ENCODE measurements at regions not wholly inside any gene's neighbourhood (a gene's known extent, or its start where the extent isn't known, plus 50 kb on each side); places are given as distances from the start of the nearest gene placed in this dataset.

- TF ChIP-seq CTCF (conservative IDR thresholded peaks at IDR 0.05): no peak
- no peak for TF ChIP-seq EZH2 (IDR thresholded peaks at IDR 0.05; ENCODE audit: low read depth)
Measured at GRCh38 chr13:50340146-50340545, 324.9 kb downstream of the KCNRG start.

Data from PC-9 (cell line).